MM.1S (cell line): ENCODE measurements at regions not wholly inside any gene's neighbourhood (a gene's known extent, or its start where the extent isn't known, plus 50 kb on each side); places are given as distances from the start of the nearest gene placed in this dataset.

Experiments used
- DNase-seq: peaks from one replicate; pipeline ENCODE4 v3.0.0-alpha.2; 2015
- H2AFZ ChIP-seq: fragments of 300-600 bp; sonication (generic); 2 replicates; pipeline ENCODE4 v1.6.0; 2016; ENCODE audit warnings: antibody characterized with exemption, low read length
- H3F3A ChIP-seq: fragments of 300-600 bp; sonication (generic); 2 replicates; pipeline ENCODE4 v1.6.1; 2016; ENCODE audit warnings: mild to moderate bottlenecking, antibody characterized with exemption, low read length, moderate library complexity, mixed read lengths; ENCODE audit not compliant: insufficient read depth
- H3K27ac ChIP-seq: fragments of 300-600 bp; sonication (generic); 2 replicates; pipeline ENCODE4 v1.5.1; 2016; ENCODE audit warnings: mild to moderate bottlenecking, low read length
- H3K27me3 ChIP-seq: fragments of 300-600 bp; sonication (generic); replicated peaks from 2 replicates; pipeline ENCODE4 v1.6.0; 2016; ENCODE audit warnings: low read length; ENCODE audit not compliant: insufficient read depth
- H3K36me3 ChIP-seq: fragments of 300-600 bp; sonication (generic); replicated peaks from 2 replicates; pipeline ENCODE4 v1.6.1; 2016; ENCODE audit warnings: mild to moderate bottlenecking, low read length, mixed read lengths; ENCODE audit not compliant: insufficient read depth
- H3K4me1 ChIP-seq: fragments of 300-600 bp; sonication (generic); 2 replicates; pipeline ENCODE4 v1.6.1; 2016; ENCODE audit warnings: low read length, mixed read lengths
- H3K4me2 ChIP-seq: fragments of 300-600 bp; sonication (generic); 2 replicates; pipeline ENCODE4 v1.6.0; 2016; ENCODE audit warnings: low read depth, low read length
- H3K4me3 ChIP-seq: fragments of 300-600 bp; sonication (generic); 2 replicates; pipeline ENCODE4 v1.5.1; 2016; ENCODE audit warnings: low read length, mixed read lengths
- H3K79me2 ChIP-seq: fragments of 300-600 bp; sonication (generic); 2 replicates; pipeline ENCODE4 v1.6.1; 2016; ENCODE audit warnings: mixed run types, low read length, mixed read lengths
- H3K9ac ChIP-seq: fragments of 300-600 bp; sonication (generic); 2 replicates; pipeline ENCODE4 v1.6.1; 2016; ENCODE audit warnings: low read length, mixed read lengths
- H3K9me2 ChIP-seq: fragments of 300-600 bp; sonication (generic); replicated peaks from 2 replicates; pipeline ENCODE4 v1.6.1; 2016; ENCODE audit warnings: mild to moderate bottlenecking, low read length, mixed read lengths; ENCODE audit not compliant: insufficient read depth
- H3K9me3 ChIP-seq: fragments of 300-600 bp; sonication (generic); replicated peaks from 2 replicates; pipeline ENCODE4 v1.6.1; 2016; ENCODE audit warnings: mild to moderate bottlenecking, low read length, mixed read lengths; ENCODE audit not compliant: insufficient read depth
- H4K20me1 ChIP-seq: fragments of 300-600 bp; sonication (generic); 2 replicates; pipeline ENCODE4 v1.6.1; 2016; ENCODE audit warnings: mild to moderate bottlenecking, low read length, moderate library complexity, mixed read lengths; ENCODE audit not compliant: insufficient read depth
- EZH2 ChIP-seq: fragments of 300-600 bp; sonication (generic); optimal IDR thresholded peaks from 2 replicates; pipeline ENCODE3; 2017; ENCODE audit warnings: low read depth, mild to moderate bottlenecking, antibody characterized with exemption, low read length, mixed read lengths
- EZH2phosphoT487 ChIP-seq: fragments of 300-600 bp; sonication (generic); IDR thresholded peaks from 2 replicates; pipeline ENCODE4 v1.6.1; 2018; ENCODE audit warnings: antibody characterized with exemption, low read length
- TF ChIP-seq, protein P1 (sequence below): fragments of 300-600 bp; sonication (generic); IDR thresholded peaks from 2 replicates; pipeline ENCODE4 v1.5.1; 2016; ENCODE audit warnings: antibody characterized with exemption, low read length, mixed read lengths

DNA sequence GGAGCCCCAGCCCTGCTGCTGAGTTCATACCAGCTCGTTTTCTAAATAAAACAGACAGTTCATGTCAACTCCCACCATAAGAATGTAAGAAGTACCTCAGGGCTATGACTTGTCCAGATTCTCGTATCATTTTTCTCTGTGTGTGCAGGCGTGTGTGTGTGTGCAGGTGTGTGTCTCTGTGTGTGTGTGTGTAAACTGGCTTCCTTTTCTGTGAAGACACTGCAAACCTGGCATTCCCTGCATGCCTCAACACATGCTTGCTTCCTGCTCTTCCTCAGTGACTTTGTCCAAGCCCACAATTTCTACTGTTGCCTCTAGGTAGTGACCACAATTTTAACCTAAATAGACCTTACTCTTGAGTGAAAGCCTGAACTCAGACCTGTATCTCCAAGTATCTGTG is 879.0 kb downstream of the SLC4A3 start:
- no peaks in the 10 kb centered on the region for H3K9me2 ChIP-seq
- no peak overlapping the region for H2AFZ ChIP-seq
- no peaks in the 10 kb centered on the region for H3K27me3 ChIP-seq
- H3K27ac ChIP-seq, result no peak overlapping the region
- H3K9ac ChIP-seq, result no peak overlapping the region
- no peaks in the 10 kb centered on the region for H3K4me1 ChIP-seq
- no peak overlapping the region for H3K4me2 ChIP-seq
- no peaks in the 10 kb centered on the region for H3K36me3 ChIP-seq
- H4K20me1 ChIP-seq, result no peaks in the 10 kb centered on the region
- DNase-seq, result no peak
- no peaks in the 10 kb centered on the region for H3K9me3 ChIP-seq
- H3K79me2 ChIP-seq, result no peaks in the 10 kb centered on the region
- no peaks in the 10 kb centered on the region for H3F3A ChIP-seq
- TF ChIP-seq EZH2, result no peak
- TF ChIP-seq, protein P1, sequence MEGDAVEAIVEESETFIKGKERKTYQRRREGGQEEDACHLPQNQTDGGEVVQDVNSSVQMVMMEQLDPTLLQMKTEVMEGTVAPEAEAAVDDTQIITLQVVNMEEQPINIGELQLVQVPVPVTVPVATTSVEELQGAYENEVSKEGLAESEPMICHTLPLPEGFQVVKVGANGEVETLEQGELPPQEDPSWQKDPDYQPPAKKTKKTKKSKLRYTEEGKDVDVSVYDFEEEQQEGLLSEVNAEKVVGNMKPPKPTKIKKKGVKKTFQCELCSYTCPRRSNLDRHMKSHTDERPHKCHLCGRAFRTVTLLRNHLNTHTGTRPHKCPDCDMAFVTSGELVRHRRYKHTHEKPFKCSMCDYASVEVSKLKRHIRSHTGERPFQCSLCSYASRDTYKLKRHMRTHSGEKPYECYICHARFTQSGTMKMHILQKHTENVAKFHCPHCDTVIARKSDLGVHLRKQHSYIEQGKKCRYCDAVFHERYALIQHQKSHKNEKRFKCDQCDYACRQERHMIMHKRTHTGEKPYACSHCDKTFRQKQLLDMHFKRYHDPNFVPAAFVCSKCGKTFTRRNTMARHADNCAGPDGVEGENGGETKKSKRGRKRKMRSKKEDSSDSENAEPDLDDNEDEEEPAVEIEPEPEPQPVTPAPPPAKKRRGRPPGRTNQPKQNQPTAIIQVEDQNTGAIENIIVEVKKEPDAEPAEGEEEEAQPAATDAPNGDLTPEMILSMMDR, result no peak
- no peak overlapping the region for H3K4me3 ChIP-seq

DNA sequence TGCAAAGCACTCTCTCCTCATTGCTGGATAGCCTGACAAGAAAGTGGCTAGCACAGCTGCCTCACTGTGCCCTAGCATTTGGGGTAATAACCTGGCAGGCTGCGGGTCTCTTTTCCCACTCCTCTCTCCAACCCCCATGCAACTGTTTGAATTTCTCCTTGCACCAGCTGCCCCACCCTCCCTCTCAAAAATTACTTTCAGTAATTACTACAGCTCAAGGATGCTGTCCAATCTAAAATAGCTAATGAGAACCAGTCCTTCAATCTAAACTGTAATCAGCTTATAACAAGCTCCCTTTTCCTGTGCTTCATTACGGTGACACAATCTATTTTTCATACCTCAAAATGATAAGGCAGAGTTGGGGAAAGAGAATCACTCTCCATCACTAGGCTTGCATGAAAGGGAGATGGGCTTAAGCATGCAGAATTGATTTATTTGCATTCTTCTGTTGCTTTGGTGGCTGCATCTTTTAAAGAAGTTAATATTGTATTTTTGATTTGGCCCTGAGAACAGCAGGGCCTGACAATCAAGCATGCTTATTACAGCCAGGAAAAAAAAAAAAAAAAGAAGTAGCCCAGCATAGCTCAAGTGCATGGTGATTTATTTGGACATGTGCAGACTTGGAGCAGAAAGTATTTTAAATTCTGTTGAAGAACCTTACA is 881.8 kb downstream of the SLC4A3 start:
- no peaks in the 10 kb centered on the region for H4K20me1 ChIP-seq
- H3K36me3 ChIP-seq, result no peaks in the 10 kb centered on the region
- H3K9me2 ChIP-seq, result no peaks in the 10 kb centered on the region
- DNase-seq, result no peak
- H3K79me2 ChIP-seq, result no peaks in the 10 kb centered on the region
- H3K9me3 ChIP-seq, result no peaks in the 10 kb centered on the region
- no peaks in the 10 kb centered on the region for H3F3A ChIP-seq
- no peak overlapping the region for H3K9ac ChIP-seq
- no peaks in the 10 kb centered on the region for H3K4me1 ChIP-seq
- H3K4me2 ChIP-seq, result no peak overlapping the region
- H2AFZ ChIP-seq, result no peak overlapping the region
- no peak overlapping the region for H3K27ac ChIP-seq
- H3K4me3 ChIP-seq, result no peak overlapping the region
- TF ChIP-seq, protein P1, result no peak
- TF ChIP-seq EZH2 (no peak), EZH2phosphoT487 (no peak)
- H3K27me3 ChIP-seq, result no peaks in the 10 kb centered on the region

DNA sequence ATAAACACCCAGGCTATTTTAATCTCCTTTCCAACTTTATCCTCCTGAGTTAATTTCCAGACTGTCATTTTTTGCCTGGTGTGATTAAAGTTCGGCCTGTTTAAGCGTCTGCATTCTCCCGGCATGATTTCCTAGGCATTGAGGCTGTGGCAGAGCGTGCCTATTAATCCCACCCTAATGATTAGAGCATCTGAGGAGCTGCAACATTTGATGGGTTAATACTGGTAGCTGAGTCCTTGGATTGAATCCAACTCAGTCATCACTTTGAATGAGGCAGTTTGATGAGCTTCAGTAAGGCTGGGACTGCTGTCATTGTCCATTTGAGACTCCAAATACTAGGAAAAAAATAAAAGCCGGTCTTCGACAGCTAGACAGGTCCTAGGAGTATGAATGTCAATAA is 882.5 kb downstream of the SLC4A3 start:
- Histone ChIP-seq H3K9me3 (no peaks in the 10 kb centered on the region), H4K20me1 (no peaks in the 10 kb centered on the region), H3K36me3 (no peaks in the 10 kb centered on the region), H3K27ac (no peak overlapping the region), H3K4me1 (no peaks in the 10 kb centered on the region), H3F3A (no peaks in the 10 kb centered on the region), H3K4me2 (no peak overlapping the region), H3K9ac (no peak overlapping the region), H3K4me3 (no peak overlapping the region), H3K79me2 (no peaks in the 10 kb centered on the region), H3K9me2 (no peaks in the 10 kb centered on the region), H2AFZ (no peak overlapping the region), H3K27me3 (no peaks in the 10 kb centered on the region)
- DNase-seq, result no peak
- TF ChIP-seq EZH2phosphoT487 (no peak), EZH2 (no peak)
- TF ChIP-seq, protein P1, result no peak
